Transverse colon (tissue), 4 donors: ENCODE measurements at regions not wholly inside any gene's neighbourhood (a gene's known extent, or its start where the extent isn't known, plus 50 kb on each side); places are given as distances from the start of the nearest gene placed in this dataset.

ENCODE experiments used
- EP300 ChIP-seq: sonication (generic); formaldehyde crosslinking; IDR thresholded peaks from one replicate; pipeline ENCODE4 v1.6.1; 2017; ENCODE audit warnings: antibody characterized with exemption, low read depth
- POLR2AphosphoS5 ChIP-seq, 3 donors: sonication (generic); formaldehyde crosslinking; IDR thresholded peaks; one replicate each; pipeline ENCODE4 v1.6.1; 2016; ENCODE audit warnings: antibody characterized with exemption in 3 of 3
- TF ChIP-seq, protein P1 (sequence below), 5 experiments: fragments of 200-600 bp in 3 of 5; fragments of 450-650 bp in 2 of 5; sonication (generic) in 3 of 5; IDR thresholded peaks; 1 replicate in 2 of 5; 2 replicates in 3 of 5; pipeline ENCODE4 v1.5.1; 2016 to 2017; ENCODE audit warnings: antibody characterized with exemption in 5 of 5, inconsistent platforms in 3 of 5, mild to moderate bottlenecking in 2 of 5, moderate library complexity in 1 of 5

DNA sequence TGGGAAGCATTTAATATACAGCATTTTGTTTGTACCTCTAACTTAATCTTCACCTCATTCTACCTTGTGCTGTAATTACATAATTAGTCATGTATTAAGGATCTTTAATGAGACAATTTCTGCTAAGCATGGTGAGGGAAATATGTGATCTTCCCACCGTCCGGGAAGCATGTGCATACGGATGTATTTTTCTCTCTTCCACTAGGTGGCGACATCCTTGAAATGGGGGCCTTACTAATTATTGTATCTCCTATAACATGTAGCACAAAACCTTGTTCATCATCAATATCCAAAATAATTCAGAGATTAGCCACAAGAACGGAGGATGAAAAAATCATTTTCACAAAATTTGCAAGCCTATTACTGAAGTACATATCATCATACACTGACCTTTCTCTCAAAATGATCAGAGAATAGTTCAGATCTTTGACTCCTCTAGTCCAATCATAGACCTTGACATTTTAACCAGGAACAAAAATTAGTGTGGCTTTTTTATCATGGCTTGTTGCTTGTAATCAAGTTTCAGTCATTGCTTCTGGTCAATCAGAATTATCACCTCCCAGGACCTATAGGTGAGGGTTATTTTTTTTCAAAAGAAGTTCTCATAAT lies 148.9 kb upstream of the GBE1 start:
- TF ChIP-seq POLR2AphosphoS5 (IDR thresholded peaks at IDR 0.05): no peak
- no peak for TF ChIP-seq EP300
- TF ChIP-seq, protein P1, sequence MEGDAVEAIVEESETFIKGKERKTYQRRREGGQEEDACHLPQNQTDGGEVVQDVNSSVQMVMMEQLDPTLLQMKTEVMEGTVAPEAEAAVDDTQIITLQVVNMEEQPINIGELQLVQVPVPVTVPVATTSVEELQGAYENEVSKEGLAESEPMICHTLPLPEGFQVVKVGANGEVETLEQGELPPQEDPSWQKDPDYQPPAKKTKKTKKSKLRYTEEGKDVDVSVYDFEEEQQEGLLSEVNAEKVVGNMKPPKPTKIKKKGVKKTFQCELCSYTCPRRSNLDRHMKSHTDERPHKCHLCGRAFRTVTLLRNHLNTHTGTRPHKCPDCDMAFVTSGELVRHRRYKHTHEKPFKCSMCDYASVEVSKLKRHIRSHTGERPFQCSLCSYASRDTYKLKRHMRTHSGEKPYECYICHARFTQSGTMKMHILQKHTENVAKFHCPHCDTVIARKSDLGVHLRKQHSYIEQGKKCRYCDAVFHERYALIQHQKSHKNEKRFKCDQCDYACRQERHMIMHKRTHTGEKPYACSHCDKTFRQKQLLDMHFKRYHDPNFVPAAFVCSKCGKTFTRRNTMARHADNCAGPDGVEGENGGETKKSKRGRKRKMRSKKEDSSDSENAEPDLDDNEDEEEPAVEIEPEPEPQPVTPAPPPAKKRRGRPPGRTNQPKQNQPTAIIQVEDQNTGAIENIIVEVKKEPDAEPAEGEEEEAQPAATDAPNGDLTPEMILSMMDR (IDR thresholded peaks at IDR 0.05): peak; percentile 41 to 71 (median 55)
